ENCODE measurements at regions not wholly inside any gene's neighbourhood (a gene's known extent, or its start where the extent isn't known, plus 50 kb on each side); places are given as distances from the start of the nearest gene placed in this dataset.

- no peak for DNase-seq (ENCODE audit: low read depth in 2 of 2)
Observed at GRCh38 chr22:48841881-48842582, 985.6 kb downstream of the BRD1 start.

GRCh38 chr22:48840112-48840949, 987.3 kb downstream of the BRD1 start:
- DNase-seq (ENCODE audit: low read depth in 2 of 2) = no peak

GRCh38 chr22:48838846-48839730, 988.6 kb downstream of the BRD1 start:
- DNase-seq (ENCODE audit: low read depth in 2 of 2) = no peak

GRCh38 chr22:48838376-48838775, 989.3 kb downstream of the BRD1 start:
- DNase-seq (ENCODE audit: low read depth in 2 of 2) = no peak

GRCh38 chr22:48837341-48837935, 990.2 kb downstream of the BRD1 start:
- DNase-seq (ENCODE audit: low read depth in 2 of 2) = no peak

- no peak for DNase-seq (ENCODE audit: low read depth in 2 of 2)
Observed at GRCh38 chr22:48836673-48837340, 990.9 kb downstream of the BRD1 start.

GRCh38 chr22:48835857-48836672, 991.6 kb downstream of the BRD1 start:
- no peak for DNase-seq (ENCODE audit: low read depth in 2 of 2)

- DNase-seq (ENCODE audit: low read depth in 2 of 2) = no peak
Observed at GRCh38 chr22:48835364-48835763, 992.3 kb downstream of the BRD1 start.

- no peak for DNase-seq (ENCODE audit: low read depth in 2 of 2)
Observed at GRCh38 chr22:48834404-48834803, 993.3 kb downstream of the BRD1 start.

- DNase-seq (ENCODE audit: low read depth in 2 of 2) = no peak
Observed at GRCh38 chr22:48832592-48832991, 995.1 kb downstream of the BRD1 start.

- DNase-seq (ENCODE audit: low read depth in 2 of 2) = no peak
Observed at GRCh38 chr22:48829908-48830307, 997.8 kb downstream of the BRD1 start.

GRCh38 chr22:48828688-48829087, 999.0 kb downstream of the BRD1 start:
- no peak for DNase-seq (ENCODE audit: low read depth in 2 of 2)

- DNase-seq (ENCODE audit: low read depth in 2 of 2) = no peak
Observed at GRCh38 chr22:48827904-48828555, 999.6 kb downstream of the BRD1 start.

GRCh38 chr22:48827268-48827846, 1000.3 kb downstream of the BRD1 start:
- DNase-seq (ENCODE audit: low read depth in 2 of 2) = no peak

- no peak for DNase-seq (ENCODE audit: low read depth in 2 of 2)
Observed at GRCh38 chr22:48826546-48826945, 1001.1 kb downstream of the BRD1 start.

- DNase-seq (ENCODE audit: low read depth in 2 of 2) = no peak
Observed at GRCh38 chr22:48825802-48826520, 1001.7 kb downstream of the BRD1 start.

GRCh38 chr22:48824712-48825651, 1002.7 kb downstream of the BRD1 start:
- no peak for DNase-seq (ENCODE audit: low read depth in 2 of 2)

- DNase-seq (ENCODE audit: low read depth in 2 of 2) = no peak
Observed at GRCh38 chr22:48823941-48824340, 1003.7 kb downstream of the BRD1 start.
